HG02642 (cell line): ENCODE measurements at regions not wholly inside any gene's neighbourhood (a gene's known extent, or its start where the extent isn't known, plus 50 kb on each side); places are given as distances from the start of the nearest gene placed in this dataset.

Experiments used
- ATAC-seq: cut with Tn5 transposase; IDR thresholded peaks from one replicate; pipeline ENCODE4 v1.9.1; 2021; ENCODE audit warnings: mild to moderate bottlenecking; ENCODE audit not compliant: unreplicated experiment, poor library complexity

- ATAC-seq = no peak
Measured at GRCh38 chr1:229815076-229815475, 189.0 kb downstream of the URB2 start.

- no peak for ATAC-seq
Measured at GRCh38 chr1:229815961-229816360, 189.9 kb downstream of the URB2 start.

- ATAC-seq = no peak
Measured at GRCh38 chr1:229817936-229818335, 191.9 kb downstream of the URB2 start.

- no peak for ATAC-seq
Measured at GRCh38 chr1:229819091-229819490, 193.0 kb downstream of the URB2 start.

GRCh38 chr1:229822026-229822425, 196.0 kb downstream of the URB2 start:
- no peak for ATAC-seq

GRCh38 chr1:229825042-229825441, 199.0 kb downstream of the URB2 start:
- ATAC-seq = no peak

GRCh38 chr1:229828461-229828860, 202.4 kb downstream of the URB2 start:
- ATAC-seq = no peak

GRCh38 chr1:229832695-229833094, 206.6 kb downstream of the URB2 start:
- ATAC-seq = no peak

- ATAC-seq = no peak
Measured at GRCh38 chr1:229834230-229834629, 208.2 kb downstream of the URB2 start.

- no peak for ATAC-seq
Measured at GRCh38 chr1:229835226-229835625, 209.2 kb downstream of the URB2 start.

- ATAC-seq = no peak
Measured at GRCh38 chr1:229836324-229836723, 210.3 kb downstream of the URB2 start.

- no peak for ATAC-seq
Measured at GRCh38 chr1:229838204-229838603, 212.2 kb downstream of the URB2 start.

- ATAC-seq = no peak
Measured at GRCh38 chr1:229839800-229840199, 213.8 kb downstream of the URB2 start.

- ATAC-seq = no peak
Measured at GRCh38 chr1:229841230-229841629, 215.2 kb downstream of the URB2 start.

GRCh38 chr1:229842302-229843255, 216.5 kb downstream of the URB2 start:
- no peak for ATAC-seq

GRCh38 chr1:229843627-229844238, 217.7 kb downstream of the URB2 start:
- no peak for ATAC-seq

- ATAC-seq = no peak
Measured at GRCh38 chr1:229844675-229845074, 218.6 kb downstream of the URB2 start.

GRCh38 chr1:229845410-229846138, 219.5 kb downstream of the URB2 start:
- ATAC-seq = no peak

GRCh38 chr1:229846351-229846750, 220.3 kb downstream of the URB2 start:
- no peak for ATAC-seq

- ATAC-seq = no peak
Measured at GRCh38 chr1:229848752-229849677, 218.0 kb upstream of the GALNT2 start.
